H1 (cell line): ENCODE measurements at regions not wholly inside any gene's neighbourhood (a gene's known extent, or its start where the extent isn't known, plus 50 kb on each side); places are given as distances from the start of the nearest gene placed in this dataset.

ENCODE experiments used
- CTCF ChIA-PET: fragments of 300-600 bp; sonication (Branson Sonifier 250); formaldehyde crosslinking; loops from one replicate; lab custom pipeline; 2021; ENCODE audit not compliant: partially characterized antibody; lab: Charles Lee
- POLR2A ChIA-PET: fragments of 300-600 bp; sonication (Branson Sonifier 250); formaldehyde crosslinking; loops from one replicate; lab custom pipeline; 2021; ENCODE audit warnings: inconsistent platforms; ENCODE audit not compliant: partially characterized antibody; lab: Charles Lee
- DNase-seq, 2 experiments: peaks; one replicate each; pipeline versions ENCODE4 v3.0.0 to v3.0.0-alpha.2; 2010 to 2022; ENCODE audit warnings: low spot score in 2 of 2, low read depth in 1 of 2, mixed read lengths in 1 of 2
- FAIRE-seq: peaks from 2 replicates; lab custom pipeline; 2011; peaks lifted over from hg19 to GRCh38; lab: Jason Lieb, UNC
- H2AFZ ChIP-seq: 2 replicates; pipeline ENCODE4 v1.8.1; 2012; ENCODE audit warnings: low read length, inconsistent platforms
- H2AK5ac ChIP-seq: 2 replicates; pipeline ENCODE4 v1.6.1; 2013; ENCODE audit warnings: low read depth, low read length
- H2BK120ac ChIP-seq: replicated peaks from 2 replicates; pipeline ENCODE3; 2013; ENCODE audit warnings: low read depth, low read length, inconsistent platforms
- H2BK12ac ChIP-seq: 2 replicates; pipeline ENCODE4 v1.6.1; 2013; ENCODE audit warnings: low read depth, low read length
- H2BK15ac ChIP-seq: 2 replicates; pipeline ENCODE4 v1.6.1; 2013; ENCODE audit warnings: low read length
- H2BK20ac ChIP-seq: 2 replicates; pipeline ENCODE4 v1.6.1; 2013; ENCODE audit warnings: low read length
- H2BK5ac ChIP-seq: 2 replicates; pipeline ENCODE4 v1.6.1; 2013; ENCODE audit warnings: low read depth, low read length
- H3K14ac ChIP-seq: 2 replicates; pipeline ENCODE4 v1.6.1; 2013; ENCODE audit warnings: inconsistent platforms; ENCODE audit not compliant: insufficient read length
- H3K18ac ChIP-seq: 2 replicates; pipeline ENCODE4 v1.6.1; 2013; ENCODE audit warnings: low read length; ENCODE audit errors: extremely low read depth
- H3K23ac ChIP-seq: 2 replicates; pipeline ENCODE4 v1.6.1; 2013; ENCODE audit warnings: inconsistent platforms; ENCODE audit not compliant: insufficient read length
- H3K23me2 ChIP-seq: 2 replicates; pipeline ENCODE4 v1.6.1; 2013; ENCODE audit warnings: low read depth, low read length
- H3K27ac ChIP-seq: 2 replicates; pipeline ENCODE4 v1.6.1; 2011; ENCODE audit warnings: low read depth, low read length, inconsistent platforms
- H3K27me3 ChIP-seq, 4 experiments: replicated peaks in 1 of 4; 1 replicate in 1 of 4; 2 replicates in 3 of 4; pipeline versions ENCODE4 v1.6.1 to v1.8.1; 2011 to 2013; ENCODE audit warnings: low read length in 3 of 4, mild to moderate bottlenecking in 3 of 4, inconsistent platforms in 2 of 4, mixed read lengths in 2 of 4, moderate library complexity in 1 of 4; ENCODE audit not compliant: control insufficient read depth in 3 of 4, insufficient read depth in 3 of 4; ENCODE audit errors: extremely low read depth in 1 of 4
- H3K36me3 ChIP-seq, 4 experiments: 2 replicates each; pipeline versions ENCODE4 v1.6.1 to v1.8.1; 2011 to 2013; ENCODE audit warnings: mild to moderate bottlenecking in 4 of 4, low read length in 3 of 4, moderate library complexity in 2 of 4, control low read depth in 1 of 4, inconsistent platforms in 1 of 4; ENCODE audit not compliant: insufficient read depth in 4 of 4, control insufficient read depth in 2 of 4
- H3K4ac ChIP-seq: replicated peaks from 2 replicates; pipeline ENCODE3; 2013; ENCODE audit warnings: low read length, low read depth, mixed read lengths, inconsistent platforms; ENCODE audit not compliant: insufficient read length
- H3K4me1 ChIP-seq, 4 experiments: replicated peaks in 1 of 4; 1 replicate in 1 of 4; 2 replicates in 3 of 4; pipeline versions ENCODE4 v1.6.1 to v1.8.1; 2011 to 2013; ENCODE audit warnings: low read length in 3 of 4, inconsistent platforms in 2 of 4, mixed read lengths in 1 of 4; ENCODE audit not compliant: insufficient read depth in 4 of 4, control insufficient read depth in 3 of 4
- H3K4me2 ChIP-seq, 2 experiments: 2 replicates each; pipeline versions ENCODE4 v1.6.1 to v1.8.1; 2011 to 2013; ENCODE audit warnings: low read depth in 2 of 2, low read length in 2 of 2, control low read depth in 1 of 2, inconsistent platforms in 1 of 2, mild to moderate bottlenecking in 1 of 2; ENCODE audit not compliant: insufficient read depth in 1 of 2
- H3K4me3 ChIP-seq, 4 experiments: fragments of 200-600, 300-600 bp in 1 of 4; sonication (generic), shearing (Covaris generic), sonication (Bioruptor Twin) in 1 of 4; 2 replicates each; pipeline versions ENCODE4 v1.5.1 to v1.8.1; 2011 to 2016; ENCODE audit warnings: low read length in 4 of 4, low read depth in 3 of 4, control low read depth in 2 of 4, inconsistent platforms in 2 of 4, mild to moderate bottlenecking in 2 of 4, mixed read lengths in 1 of 4, moderate library complexity in 1 of 4; ENCODE audit not compliant: insufficient read depth in 2 of 4; ENCODE audit errors: extremely low read depth in 1 of 4
- H3K56ac ChIP-seq: replicated peaks from 2 replicates; pipeline ENCODE3; 2013; ENCODE audit warnings: low read depth, mild to moderate bottlenecking, mixed read lengths, low read length, inconsistent platforms; ENCODE audit not compliant: insufficient read length
- H3K79me1 ChIP-seq: 2 replicates; pipeline ENCODE4 v1.6.1; 2013; ENCODE audit warnings: low read depth, low read length, control low read depth
- H3K79me2 ChIP-seq, 2 experiments: 2 replicates each; pipeline versions ENCODE4 v1.6.1 to v1.8.1; 2012 to 2013; ENCODE audit warnings: low read length in 2 of 2, mild to moderate bottlenecking in 2 of 2, inconsistent platforms in 1 of 2; ENCODE audit not compliant: insufficient read depth in 2 of 2, control insufficient read depth in 1 of 2
- H3K9ac ChIP-seq, 4 experiments: replicated peaks in 1 of 4; 1 replicate in 1 of 4; 2 replicates in 3 of 4; pipeline versions ENCODE4 v1.6.1 to v1.8.1; 2011 to 2013; ENCODE audit warnings: low read depth in 3 of 4, low read length in 3 of 4, control low read depth in 2 of 4, mild to moderate bottlenecking in 2 of 4, moderate library complexity in 2 of 4, inconsistent platforms in 1 of 4; ENCODE audit errors: extremely low read depth in 1 of 4
- H3K9me3 ChIP-seq, 2 experiments: 2 replicates each; pipeline versions ENCODE4 v1.6.1 to v1.8.1; 2012 to 2013; ENCODE audit warnings: mild to moderate bottlenecking in 2 of 2, moderate library complexity in 2 of 2, control low read depth in 1 of 2, inconsistent platforms in 1 of 2, low read depth in 1 of 2, low read length in 1 of 2, mixed read lengths in 1 of 2; ENCODE audit not compliant: insufficient read depth in 2 of 2
- H4K20me1 ChIP-seq, 2 experiments: replicated peaks in 1 of 2; 2 replicates each; pipeline versions ENCODE3 to v1.8.1; 2011 to 2013; ENCODE audit warnings: inconsistent platforms in 2 of 2, low read length in 2 of 2, mild to moderate bottlenecking in 1 of 2; ENCODE audit not compliant: insufficient read depth in 2 of 2, control insufficient read depth in 1 of 2
- H4K5ac ChIP-seq: 2 replicates; pipeline ENCODE4 v1.6.1; 2013; ENCODE audit warnings: low read length, low read depth, mixed read lengths, inconsistent platforms; ENCODE audit not compliant: insufficient read length
- H4K8ac ChIP-seq: 2 replicates; pipeline ENCODE4 v1.8.0; 2013; ENCODE audit warnings: mild to moderate bottlenecking, moderate library complexity, low read length, inconsistent platforms; ENCODE audit not compliant: insufficient read depth; ENCODE audit errors: extremely low read depth
- H4K91ac ChIP-seq: replicated peaks from 2 replicates; pipeline ENCODE3; 2013; ENCODE audit warnings: low read length, mixed read lengths, inconsistent platforms; ENCODE audit not compliant: insufficient read length
- EP300 ChIP-seq, 2 experiments: IDR thresholded peaks; 1 replicate in 1 of 2; 2 replicates in 1 of 2; pipeline ENCODE4 v1.6.1; 2011 to 2012; ENCODE audit warnings: low read depth in 2 of 2, low read length in 2 of 2, mild to moderate bottlenecking in 2 of 2, borderline replicate concordance in 1 of 2, inconsistent platforms in 1 of 2, moderate library complexity in 1 of 2
- RBBP5 ChIP-seq: IDR thresholded peaks from 2 replicates; pipeline ENCODE4 v1.7.1; 2012; ENCODE audit warnings: low read depth, mild to moderate bottlenecking, inconsistent platforms, low read length, moderate library complexity, borderline replicate concordance
- SP1 ChIP-seq: IDR thresholded peaks from 2 replicates; pipeline ENCODE4 v1.6.1; 2011; ENCODE audit warnings: low read depth, low read length
- TAF7 ChIP-seq: optimal IDR thresholded peaks from 2 replicates; pipeline ENCODE3; 2011; ENCODE audit warnings: low read depth, mild to moderate bottlenecking, inconsistent platforms, low read length, moderate library complexity, borderline replicate concordance
- WGBS, 2 experiments: shearing (Covaris generic) in 1 of 2; methylation state at CpG; one replicate each; pipeline versions ENCODE4 v1.1.6 to v1.1.7; 2013 to 2015; ENCODE audit warnings: low lambda C conversion rate in 2 of 2, mixed read lengths in 2 of 2, inconsistent platforms in 1 of 2, low coverage in 1 of 2, missing lambda C conversion rate in 1 of 2; ENCODE audit not compliant: insufficient replicate concordance in 2 of 2, insufficient coverage in 1 of 2, insufficient read length in 1 of 2; ENCODE audit errors: extremely low coverage in 1 of 2, missing lambda C conversion rate in 1 of 2; 5-methylcytosine and 5-hydroxymethylcytosine counted together

GRCh38 chr12:91250273-91250665 is 67.7 kb upstream of the DCN start:
- TF ChIP-seq RBBP5: no peak
- TF ChIP-seq EP300 (IDR thresholded peaks at IDR 0.05; ENCODE audit: borderline replicate concordance in 1 of 2, low read depth in 2 of 2, low read length in 2 of 2): no peak
- TF ChIP-seq TAF7: no peak
- TF ChIP-seq SP1: no peak
- TF ChIP-seq, all 59 proteins: peak for 0
- H3K23me2 ChIP-seq: no peaks in the 10 kb centered on the region
- FAIRE-seq: no peak
- no peak overlapping the region for H3K18ac ChIP-seq
- no peak overlapping the region for H4K8ac ChIP-seq
- H3K27me3 ChIP-seq: no peaks in the 10 kb centered on the region
- no peak overlapping the region for H2AK5ac ChIP-seq
- no peak overlapping the region for H4K5ac ChIP-seq
- H3K4me3 ChIP-seq: no peak overlapping the region
- H3K79me1 ChIP-seq: no peaks in the 10 kb centered on the region
- ChIA-PET CTCF (interaction anchor here (0.8 kb wide), 1 partner anchor 264 kb away, joined by 3 read pairs; no protein-coding TSS in a partner anchor), POLR2A (no interaction called here)
- no peak overlapping the region for H3K9ac ChIP-seq
- no peaks in the 10 kb centered on the region for H3K9me3 ChIP-seq
- H3K23ac ChIP-seq: no peak overlapping the region
- H3K14ac ChIP-seq: no peak overlapping the region
- H3K79me2 ChIP-seq: no peaks in the 10 kb centered on the region
- no peak overlapping the region for H4K91ac ChIP-seq
- H2BK15ac ChIP-seq: no peak overlapping the region
- no peak for DNase-seq
- H3K56ac ChIP-seq: no peak overlapping the region
- H2BK120ac ChIP-seq: no peak overlapping the region
- H3K4me2 ChIP-seq: no peak overlapping the region
- whole genome bisulfite sequencing, 2 experiments: 96% methylated on average over 2 of the region's 2 CpGs; no CpG with 5 or more reads in 1 of the 2 experiments
- no peak overlapping the region for H2BK12ac ChIP-seq
- H3K4me1 ChIP-seq: no peaks in the 10 kb centered on the region
- H3K4ac ChIP-seq: no peak overlapping the region
- no peak overlapping the region for H2AFZ ChIP-seq
- no peak overlapping the region for H2BK5ac ChIP-seq
- H3K36me3 ChIP-seq: no peaks in the 10 kb centered on the region
- H3K27ac ChIP-seq: no peak overlapping the region
- no peaks in the 10 kb centered on the region for H4K20me1 ChIP-seq
- H2BK20ac ChIP-seq: no peak overlapping the region
